HL-60 (cell line): ENCODE measurements at regions not wholly inside any gene's neighbourhood (a gene's known extent, or its start where the extent isn't known, plus 50 kb on each side); places are given as distances from the start of the nearest gene placed in this dataset.

Experiments used
- DNase-seq, 2 experiments: peaks; one replicate each; pipeline ENCODE4 v3.0.0-alpha.2; 2010 to 2020; ENCODE audit warnings: low read depth in 1 of 2, low spot score in 1 of 2
- H3K27ac ChIP-seq: fragments of 250-450 bp; sonication (Bioruptor Pico); replicated peaks from 2 replicates; pipeline ENCODE4 v1.5.1; 2020; ENCODE audit warnings: mild to moderate bottlenecking, moderate library complexity
- H3K27me3 ChIP-seq: fragments of 250-450 bp; sonication (Bioruptor Pico); 2 replicates; pipeline ENCODE4 v1.5.1; 2021; ENCODE audit warnings: mild to moderate bottlenecking, moderate library complexity; ENCODE audit not compliant: insufficient read depth, poor library complexity, severe bottlenecking
- H3K4me3 ChIP-seq: replicated peaks from 2 replicates; pipeline ENCODE4 v1.5.1; 2011; ENCODE audit warnings: mild to moderate bottlenecking, control low read depth, low read length; ENCODE audit not compliant: insufficient read depth
- CTCF ChIP-seq: IDR thresholded peaks from one replicate; pipeline ENCODE4 v1.5.1; 2011; ENCODE audit warnings: low read length, control low read depth, inconsistent platforms; ENCODE audit not compliant: insufficient read depth
- GABPA ChIP-seq: IDR thresholded peaks from 2 replicates; pipeline ENCODE4 v1.6.1; 2012; ENCODE audit warnings: low read depth
- POLR2AphosphoS5 ChIP-seq: IDR thresholded peaks from 2 replicates; pipeline ENCODE4 v1.6.1; 2012; ENCODE audit warnings: low read depth
- REST ChIP-seq: IDR thresholded peaks from 2 replicates; pipeline ENCODE4 v1.6.1; 2012; ENCODE audit warnings: low read depth; ENCODE audit not compliant: insufficient replicate concordance
- SPI1 ChIP-seq: IDR thresholded peaks from 2 replicates; pipeline ENCODE4 v1.6.1; 2012; ENCODE audit warnings: low read depth, mild to moderate bottlenecking, borderline replicate concordance

- no peaks in the 10 kb centered on the region for H3K27me3 ChIP-seq
- DNase-seq = no peak
- no peak overlapping the region for H3K4me3 ChIP-seq
- TF ChIP-seq SPI1 = no peak
- no peak for TF ChIP-seq CTCF
- no peak for TF ChIP-seq POLR2AphosphoS5
- no peak for TF ChIP-seq GABPA
- no peak for TF ChIP-seq REST
- no peak overlapping the region for H3K27ac ChIP-seq
Observed at GRCh38 chr10:22111260-22111659, 106.6 kb downstream of the EBLN1 start.

GRCh38 chr10:22110761-22111160 lies 107.1 kb downstream of the EBLN1 start:
- no peak overlapping the region for H3K4me3 ChIP-seq
- no peak for TF ChIP-seq CTCF
- no peak for TF ChIP-seq POLR2AphosphoS5
- TF ChIP-seq SPI1 = no peak
- TF ChIP-seq REST = no peak
- no peak for TF ChIP-seq GABPA
- no peak for DNase-seq
- no peaks in the 10 kb centered on the region for H3K27me3 ChIP-seq
- H3K27ac ChIP-seq = no peak overlapping the region

- no peak for TF ChIP-seq SPI1
- no peak for TF ChIP-seq REST
- no peak for DNase-seq
- Histone ChIP-seq H3K27ac (no peak overlapping the region), H3K4me3 (no peak overlapping the region), H3K27me3 (no peaks in the 10 kb centered on the region)
Observed at GRCh38 chr10:22105270-22105669, 101.7 kb upstream of the DNAJC1 start.
